ENCODE measurements at regions not wholly inside any gene's neighbourhood (a gene's known extent, or its start where the extent isn't known, plus 50 kb on each side); places are given as distances from the start of the nearest gene placed in this dataset.
"Not testable (repeated sequence)": the region's sequence is repeated elsewhere in the genome, so short reads cannot be mapped to it uniquely, and the experiment has no call there.

- DNase-seq (ENCODE audit: low read depth in 4 of 4, low spot score in 3 of 4): no peak
Measured at GRCh38 chr12:60437297-60437696, 841.5 kb downstream of the SLC16A7 start.

- no peak for DNase-seq (ENCODE audit: low read depth in 4 of 4, low spot score in 3 of 4)
Measured at GRCh38 chr12:60441577-60441976, 845.7 kb downstream of the SLC16A7 start.

GRCh38 chr12:60451457-60451856, 855.6 kb downstream of the SLC16A7 start:
- DNase-seq (ENCODE audit: low read depth in 4 of 4, low spot score in 3 of 4): no peak

- no peak for DNase-seq (ENCODE audit: low read depth in 4 of 4, low spot score in 3 of 4)
Measured at GRCh38 chr12:60465060-60465459, 869.2 kb downstream of the SLC16A7 start.

GRCh38 chr12:60468546-60468945, 872.7 kb downstream of the SLC16A7 start:
- DNase-seq (ENCODE audit: low read depth in 4 of 4, low spot score in 3 of 4): no peak

GRCh38 chr12:60475825-60476224, 880.0 kb downstream of the SLC16A7 start:
- DNase-seq (ENCODE audit: low read depth in 4 of 4, low spot score in 3 of 4): no peak

GRCh38 chr12:60487284-60487683, 891.5 kb downstream of the SLC16A7 start:
- DNase-seq (ENCODE audit: low read depth in 4 of 4, low spot score in 3 of 4): no peak

- DNase-seq (ENCODE audit: low read depth in 4 of 4, low spot score in 3 of 4): no peak
Measured at GRCh38 chr12:60489071-60489470, 893.2 kb downstream of the SLC16A7 start.

- DNase-seq (ENCODE audit: low read depth in 4 of 4, low spot score in 3 of 4): no peak
Measured at GRCh38 chr12:60494244-60494643, 898.4 kb downstream of the SLC16A7 start.

GRCh38 chr12:60498656-60499055, 902.8 kb downstream of the SLC16A7 start:
- DNase-seq (ENCODE audit: low read depth in 4 of 4, low spot score in 3 of 4): no peak

- DNase-seq (ENCODE audit: low read depth in 4 of 4, low spot score in 3 of 4): no peak
Measured at GRCh38 chr12:60501124-60501729, 905.4 kb downstream of the SLC16A7 start.

- no peak for DNase-seq (ENCODE audit: low read depth in 4 of 4, low spot score in 3 of 4)
Measured at GRCh38 chr12:60522684-60523400, 927.0 kb downstream of the SLC16A7 start.

- no peak for DNase-seq (ENCODE audit: low read depth in 4 of 4, low spot score in 3 of 4)
Measured at GRCh38 chr12:60529261-60529660, 933.4 kb downstream of the SLC16A7 start.

GRCh38 chr12:60529723-60530122, 933.9 kb downstream of the SLC16A7 start:
- DNase-seq (ENCODE audit: low read depth in 4 of 4, low spot score in 3 of 4): no peak

- no peak for DNase-seq (ENCODE audit: low read depth in 4 of 4, low spot score in 3 of 4)
Measured at GRCh38 chr12:60535363-60535762, 939.5 kb downstream of the SLC16A7 start.

- no peak for DNase-seq (ENCODE audit: low read depth in 4 of 4, low spot score in 3 of 4)
Measured at GRCh38 chr12:60539592-60539991, 943.8 kb downstream of the SLC16A7 start.

GRCh38 chr12:60568914-60569313, 973.1 kb downstream of the SLC16A7 start:
- DNase-seq (ENCODE audit: low read depth in 4 of 4, low spot score in 3 of 4): no peak

- no peak for DNase-seq (ENCODE audit: low read depth in 4 of 4, low spot score in 3 of 4)
Measured at GRCh38 chr12:60577607-60578006, 981.8 kb downstream of the SLC16A7 start.

- DNase-seq (ENCODE audit: low read depth in 4 of 4, low spot score in 3 of 4): not testable (repeated sequence)
Measured at GRCh38 chr12:60587664-60588063, 991.8 kb downstream of the SLC16A7 start.

- no peak for DNase-seq (ENCODE audit: low read depth in 4 of 4, low spot score in 3 of 4)
Measured at GRCh38 chr12:60594035-60594711, 998.3 kb downstream of the SLC16A7 start.

- no peak for DNase-seq (ENCODE audit: low read depth in 4 of 4, low spot score in 3 of 4)
Measured at GRCh38 chr12:60602601-60603000, 1006.8 kb downstream of the SLC16A7 start.

GRCh38 chr12:60603475-60603874, 1007.6 kb downstream of the SLC16A7 start:
- not testable (repeated sequence) for DNase-seq (ENCODE audit: low read depth in 4 of 4, low spot score in 3 of 4)
